Fibroblast of skin of abdomen (primary cell): ENCODE measurements at regions not wholly inside any gene's neighbourhood (a gene's known extent, or its start where the extent isn't known, plus 50 kb on each side); places are given as distances from the start of the nearest gene placed in this dataset.
"Not testable (repeated sequence)": the region's sequence is repeated elsewhere in the genome, so short reads cannot be mapped to it uniquely, and the experiment has no call there.

Source experiments
- DNase-seq: peaks from one replicate; pipeline ENCODE4 v3.0.0-alpha.2; 2013

DNA sequence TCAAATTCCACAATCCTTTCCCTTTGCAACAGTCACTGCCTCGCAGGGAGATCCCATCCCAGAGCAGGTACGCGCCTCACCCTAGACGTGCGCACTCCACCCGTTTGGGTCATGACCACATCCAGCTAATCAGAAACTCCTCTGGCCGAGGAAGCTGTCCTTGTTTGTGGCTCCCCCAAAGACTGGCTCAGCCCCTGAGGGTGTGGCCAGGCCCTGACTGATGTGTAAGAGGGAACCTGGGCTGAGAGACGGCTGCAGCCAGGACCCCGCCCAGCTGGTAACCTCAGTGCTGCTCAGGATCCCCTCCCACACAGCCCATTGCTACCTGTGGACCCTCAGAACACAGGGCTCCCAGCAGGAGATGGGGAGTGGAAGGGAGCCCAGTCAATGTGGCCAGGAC, 183.2 kb upstream of the SFSWAP start:
- DNase-seq = no peak

DNA sequence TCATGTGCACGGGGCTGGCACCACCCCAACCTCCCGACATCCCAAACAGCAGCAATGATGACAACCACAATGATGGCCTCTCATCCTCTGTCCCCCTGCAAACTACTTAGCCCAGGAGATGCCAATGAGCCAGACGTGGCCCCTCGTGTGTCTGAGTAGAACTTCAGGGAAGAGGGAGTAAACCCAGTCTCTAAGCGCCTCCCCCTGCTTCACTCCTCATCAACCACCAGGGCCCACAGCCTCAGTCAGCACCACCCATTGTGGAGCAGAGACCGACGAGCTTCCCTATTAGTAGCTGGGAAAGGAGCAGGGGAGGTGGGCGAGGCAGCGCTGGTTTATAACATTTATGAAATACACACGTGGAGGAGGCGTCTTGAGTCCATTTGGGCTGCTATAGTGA, 182.7 kb upstream of the SFSWAP start:
- no peak for DNase-seq

DNA sequence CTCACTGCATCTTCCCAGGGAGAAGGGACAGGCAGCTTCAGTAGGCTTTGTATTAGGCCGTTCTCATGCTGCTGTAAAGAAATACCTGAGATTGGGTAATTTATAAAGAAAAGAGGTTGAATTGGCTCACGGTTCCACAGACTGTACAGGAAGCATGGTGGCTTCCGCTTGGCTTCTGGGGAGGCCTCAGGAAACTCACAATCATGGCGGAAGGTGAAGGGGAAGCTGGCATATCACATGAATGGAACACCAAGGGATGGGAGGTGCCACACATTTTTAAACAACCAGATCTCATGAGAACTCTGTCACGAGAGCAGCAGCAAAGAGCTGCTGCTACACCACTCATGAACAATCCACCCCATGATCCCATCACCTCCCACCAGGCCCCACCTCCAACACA, 182.2 kb upstream of the SFSWAP start:
- no peak for DNase-seq

GRCh38 chr12:131529196-131530040, 181.5 kb upstream of the SFSWAP start:
- DNase-seq = no peak

GRCh38 chr12:131530041-131530332, 180.9 kb upstream of the SFSWAP start:
- no peak for DNase-seq

- DNase-seq = no peak
These were observed 180.5 kb upstream of the SFSWAP start for GRCh38 chr12:131530422-131530821.

DNA sequence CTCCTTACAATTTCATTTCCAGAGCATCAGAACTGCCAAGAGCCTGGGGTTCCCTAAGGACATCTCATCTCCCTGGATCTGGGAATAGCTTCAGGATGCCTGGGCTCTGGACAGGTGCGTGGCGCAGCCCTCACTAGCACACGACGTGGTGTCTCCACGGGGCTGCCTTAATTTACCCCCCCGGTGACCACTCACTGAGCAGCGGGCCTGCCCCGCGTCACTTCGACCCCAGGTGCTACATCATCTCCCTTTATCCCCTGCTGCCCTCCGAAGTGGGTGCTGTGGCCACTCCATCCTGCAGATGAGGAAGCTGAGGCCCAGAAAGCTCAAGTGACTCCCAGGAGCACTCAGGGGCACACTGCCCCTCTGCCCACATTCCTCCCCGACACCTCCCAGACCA, 177.8 kb upstream of the SFSWAP start:
- no peak for DNase-seq

- no peak for DNase-seq
These were observed 175.1 kb upstream of the SFSWAP start for GRCh38 chr12:131535779-131536178.

DNA sequence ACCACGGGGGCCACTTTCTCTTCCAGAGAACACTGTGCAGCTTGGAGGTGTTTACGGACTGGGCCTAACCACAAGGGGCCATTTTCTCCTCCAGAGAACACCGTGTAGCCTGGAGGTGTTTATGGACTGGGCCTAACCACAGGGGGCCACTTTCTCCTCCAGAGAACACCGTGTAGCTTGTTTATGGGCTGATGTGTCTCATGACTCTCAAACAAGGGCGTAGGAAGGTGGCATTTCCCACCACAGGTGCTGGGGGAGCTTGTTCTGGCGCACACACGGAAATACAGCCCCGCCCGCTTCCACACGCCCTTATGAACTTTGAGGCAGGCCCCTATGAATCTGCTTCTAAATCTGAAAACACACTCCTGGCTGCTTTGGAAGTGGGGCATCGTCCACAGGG, 174.6 kb upstream of the SFSWAP start:
- no peak for DNase-seq

DNA sequence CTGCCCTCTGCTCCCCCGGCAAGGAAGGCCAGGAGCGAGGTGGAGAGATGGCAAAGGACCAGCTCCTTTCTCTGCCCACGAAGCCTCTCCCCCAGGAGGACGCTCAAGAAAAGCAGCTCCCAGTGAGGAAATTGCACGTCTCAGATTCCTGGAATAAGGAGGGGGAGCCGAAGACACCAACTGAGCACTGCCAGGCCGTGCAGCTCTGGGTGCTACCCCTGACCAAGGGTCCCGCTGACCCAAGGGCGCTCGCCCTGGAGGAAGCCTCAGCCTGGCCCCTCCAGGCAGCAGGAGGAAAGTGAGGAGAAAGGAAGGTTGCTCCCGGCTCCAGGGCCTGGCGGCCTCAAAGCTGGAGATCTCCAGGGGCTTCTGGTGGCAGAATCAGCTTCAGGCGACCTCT, 174.1 kb upstream of the SFSWAP start:
- no peak for DNase-seq

DNA sequence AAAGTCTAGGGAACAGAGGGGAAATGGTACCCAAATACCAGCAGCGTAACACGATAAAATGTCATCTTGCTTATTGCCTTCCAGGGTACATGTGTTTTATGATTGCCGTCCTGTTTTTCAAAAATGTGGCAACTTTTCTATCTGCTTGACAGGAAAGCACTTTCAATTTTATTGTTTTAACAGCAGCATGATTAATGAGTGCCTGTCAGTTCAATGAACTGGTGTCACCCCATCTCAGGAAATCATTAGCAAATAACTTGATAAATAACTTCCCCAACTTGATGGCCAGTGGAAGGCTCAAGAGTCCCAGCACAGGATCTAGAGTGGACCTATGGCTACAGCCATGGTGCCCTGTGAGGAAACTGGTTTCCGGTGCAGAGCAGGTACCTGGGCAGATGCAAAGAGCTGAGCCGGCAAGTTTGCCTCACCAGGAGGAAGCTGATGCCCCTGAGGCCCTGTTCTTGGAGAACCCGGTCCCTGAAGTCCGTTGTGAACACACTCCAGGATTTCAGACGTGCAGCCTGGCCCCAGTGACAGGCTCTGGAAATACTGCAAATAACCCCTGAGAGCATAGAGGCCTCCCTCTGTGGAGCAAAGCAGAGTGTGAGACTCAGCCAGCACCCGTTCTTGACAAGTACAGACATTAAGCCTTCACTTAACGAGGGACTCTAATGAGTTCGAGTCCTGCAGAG, 173.5 kb upstream of the SFSWAP start:
- DNase-seq = no peak

DNA sequence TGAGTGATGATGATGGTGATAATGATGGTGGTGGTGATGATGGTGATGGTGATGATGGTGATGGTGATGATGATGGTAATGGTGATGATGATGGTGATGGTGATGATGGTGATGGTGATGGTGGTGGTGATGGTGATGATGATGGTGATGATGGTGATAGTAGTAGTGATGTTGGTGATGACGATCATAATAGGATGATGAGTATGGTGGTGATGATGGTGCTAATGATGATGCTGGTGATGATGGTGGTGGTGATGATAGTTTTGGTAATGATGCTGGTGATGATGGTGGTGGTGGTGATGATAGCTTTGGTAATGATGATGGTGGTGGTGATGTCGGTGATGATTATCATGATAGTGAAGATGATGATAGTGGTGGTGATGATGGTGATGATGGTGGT, 171.5 kb upstream of the SFSWAP start:
- no peak for DNase-seq

DNA sequence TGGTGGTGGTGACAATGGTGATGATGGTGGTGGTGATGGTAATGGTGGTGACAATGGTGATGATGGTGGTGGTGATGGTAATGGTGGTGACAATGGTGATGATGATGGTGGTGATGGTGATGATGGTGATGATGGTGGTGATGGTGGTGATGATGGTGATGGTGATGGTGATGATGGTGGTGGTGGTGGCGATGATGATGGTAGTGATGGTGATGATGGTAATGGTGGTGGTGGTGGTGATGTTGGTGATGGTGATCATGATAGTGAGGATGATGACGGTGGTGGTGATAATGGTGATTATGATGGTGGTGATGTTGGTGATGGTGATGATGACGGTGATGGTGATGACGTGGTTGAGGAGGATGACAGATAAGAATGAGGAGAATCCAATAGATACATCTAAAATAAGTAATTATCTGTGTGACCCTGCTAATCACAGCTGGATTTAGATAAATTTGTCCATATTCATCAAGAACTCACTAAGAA, 170.7 kb upstream of the SFSWAP start:
- no peak for DNase-seq

DNA sequence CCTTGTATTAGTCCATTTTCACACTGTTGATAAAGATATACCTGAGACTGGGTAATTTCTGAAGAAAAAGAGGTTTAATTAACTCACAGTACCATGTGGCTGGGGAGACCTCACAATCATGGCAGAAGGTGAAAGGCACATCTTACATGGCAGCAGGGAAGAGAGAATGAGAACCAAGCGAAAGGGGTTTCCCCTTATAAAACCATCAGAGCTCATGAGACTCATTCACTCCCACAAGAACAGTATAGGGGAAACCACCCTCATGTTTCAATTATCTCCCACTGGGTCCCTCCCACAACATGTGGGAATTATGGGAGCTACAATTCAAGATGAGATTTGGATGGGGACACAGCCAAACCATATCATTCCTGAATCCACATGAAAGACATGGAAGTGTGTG, 169.4 kb upstream of the SFSWAP start:
- not testable (repeated sequence) for DNase-seq

GRCh38 chr12:131542351-131542750, 168.5 kb upstream of the SFSWAP start:
- no peak for DNase-seq

GRCh38 chr12:131543040-131543439, 167.8 kb upstream of the SFSWAP start:
- no peak for DNase-seq

GRCh38 chr12:131547555-131547954, 163.3 kb upstream of the SFSWAP start:
- no peak for DNase-seq

DNA sequence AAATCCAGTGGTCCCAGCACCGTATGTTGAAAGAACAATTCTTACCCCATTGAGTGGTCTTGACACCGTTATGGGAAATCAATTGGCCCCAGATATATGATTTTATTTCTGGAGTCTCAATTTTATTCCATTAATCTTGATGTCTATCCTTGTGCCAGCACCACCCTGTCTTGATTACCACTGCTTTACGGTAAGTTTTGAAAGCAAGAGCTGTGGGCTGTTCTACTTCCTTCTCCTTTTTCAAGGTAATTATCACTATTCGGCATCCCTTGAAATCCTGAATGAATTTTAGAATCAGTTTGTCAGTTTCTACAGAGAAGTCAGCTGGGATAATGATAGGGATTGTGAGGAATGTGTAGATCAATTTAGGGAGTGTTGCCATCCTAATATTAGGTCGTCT, 160.8 kb upstream of the SFSWAP start:
- no peak for DNase-seq

GRCh38 chr12:131551675-131552491, 159.0 kb upstream of the SFSWAP start:
- DNase-seq = no peak

- no peak for DNase-seq
These were observed 158.4 kb upstream of the SFSWAP start for GRCh38 chr12:131552492-131552863.

DNA sequence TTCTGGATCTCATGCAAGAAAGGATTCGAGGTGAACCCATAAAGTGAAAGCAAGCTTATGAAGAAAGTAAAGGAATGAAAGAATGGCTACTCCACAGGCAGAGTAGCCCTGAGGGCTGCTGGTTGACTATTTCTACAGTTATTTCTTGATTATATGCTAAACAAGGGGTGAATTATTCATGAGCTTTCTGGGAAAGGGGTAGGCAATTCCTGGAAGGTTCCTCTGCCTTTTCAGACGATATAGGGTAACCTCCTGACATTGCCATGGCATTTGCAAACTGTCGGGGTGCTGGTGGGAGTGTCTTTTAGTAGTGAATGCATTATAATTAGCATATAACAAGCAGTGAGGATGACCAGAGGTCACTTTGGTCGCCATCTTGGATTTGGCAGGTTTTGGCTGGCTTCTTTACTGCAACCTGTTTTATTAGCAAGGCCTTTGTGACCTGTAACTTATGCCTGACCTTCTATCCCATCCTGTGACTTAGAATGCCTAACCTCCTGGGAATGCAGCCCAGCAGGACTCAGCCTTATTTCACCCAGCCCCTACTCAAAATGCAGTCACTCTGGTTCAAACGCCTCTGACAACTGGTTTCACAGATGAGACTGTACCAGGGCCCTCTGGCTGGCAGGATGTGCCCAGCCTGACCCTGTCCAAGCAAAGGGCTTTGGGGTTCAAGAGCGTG, 157.7 kb upstream of the SFSWAP start:
- DNase-seq = no peak

GRCh38 chr12:131555197-131555846, 155.6 kb upstream of the SFSWAP start:
- DNase-seq = no peak
